ENCODE measurements at regions not wholly inside any gene's neighbourhood (a gene's known extent, or its start where the extent isn't known, plus 50 kb on each side); places are given as distances from the start of the nearest gene placed in this dataset.
A peak's percentile ranks its signal among the peaks of the same experiment; 100 is the strongest.

DNA sequence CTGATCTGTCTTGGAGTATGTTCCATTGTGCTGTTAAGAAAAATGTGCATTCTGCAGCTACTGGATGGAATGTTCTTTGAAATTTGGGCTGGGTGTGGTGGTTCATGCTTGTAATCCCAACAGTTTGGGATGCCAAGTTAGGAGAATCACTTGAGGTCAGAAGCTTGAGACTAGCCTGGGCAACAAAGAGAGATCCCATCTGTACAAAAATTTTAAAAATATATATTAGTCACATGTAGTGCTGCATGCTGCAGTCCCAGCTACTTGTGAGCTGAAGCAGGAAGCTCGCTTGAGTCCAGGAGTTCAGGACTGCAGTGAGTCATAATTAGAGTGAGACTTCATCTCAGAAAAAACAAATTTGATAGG lies 62.8 kb upstream of the PLSCR4 start:
- H3K4me3 ChIP-seq (ENCODE audit: low read depth, low read length) = no peak overlapping the region
- DNase-seq (ENCODE audit: low read depth) = peak; percentile 68

DNA sequence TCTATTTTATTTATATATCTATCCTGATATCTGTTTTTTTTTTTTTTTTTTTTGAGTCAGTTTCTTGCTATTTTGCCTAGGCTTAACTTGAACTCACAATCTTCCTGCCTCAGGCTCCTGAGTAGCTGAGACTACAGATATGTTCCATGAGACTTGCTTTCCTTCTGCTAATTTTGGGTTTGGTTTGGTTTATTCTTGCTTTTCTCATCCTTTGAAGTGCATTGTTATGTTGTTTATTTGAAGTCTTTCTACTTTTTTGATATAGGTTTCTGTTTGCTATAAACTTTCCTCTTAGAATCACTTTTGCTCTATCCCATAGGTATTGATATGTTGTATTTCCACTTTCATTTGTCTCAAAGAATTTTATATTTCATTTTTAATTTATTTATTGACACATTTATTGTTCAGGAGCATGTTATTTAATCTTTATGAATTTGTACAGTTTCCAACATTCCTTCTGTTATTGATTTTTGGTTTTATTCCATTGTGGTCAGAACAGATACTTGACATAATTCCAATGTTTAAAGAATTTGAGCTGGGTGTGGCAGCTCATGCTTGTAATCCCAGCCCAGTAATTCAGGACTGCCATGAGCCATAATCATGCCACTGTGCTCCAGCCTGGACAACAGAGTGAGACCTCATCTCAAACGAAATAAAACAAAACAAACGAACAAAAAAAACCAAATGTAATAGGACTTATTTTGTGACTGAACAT lies 62.3 kb upstream of the PLSCR4 start:
- H3K4me3 ChIP-seq (ENCODE audit: low read depth, low read length) = no peak overlapping the region
- DNase-seq (ENCODE audit: low read depth) = no peak

DNA sequence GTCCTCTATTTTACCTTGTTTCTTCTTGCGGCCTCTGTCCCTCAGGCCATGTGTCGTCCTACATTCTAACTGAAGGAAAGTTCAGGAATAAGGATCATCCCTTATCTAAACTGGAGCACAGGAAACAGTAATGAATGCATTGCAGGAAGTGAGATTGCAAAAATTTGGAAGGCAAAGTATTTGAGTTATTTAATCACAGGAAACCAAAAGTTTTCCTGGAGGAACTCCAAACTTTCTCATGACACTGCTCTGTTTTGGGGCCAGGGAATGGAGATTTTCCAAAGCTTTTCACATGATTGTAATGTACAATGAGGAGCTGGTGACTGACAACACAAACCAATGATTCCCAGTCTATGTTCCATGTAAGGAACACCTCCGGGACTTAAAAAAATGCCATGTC lies 57.8 kb upstream of the PLSCR4 start:
- DNase-seq (ENCODE audit: low read depth) = peak; percentile 58
- no peak overlapping the region for H3K4me3 ChIP-seq (ENCODE audit: low read depth, low read length)

DNA sequence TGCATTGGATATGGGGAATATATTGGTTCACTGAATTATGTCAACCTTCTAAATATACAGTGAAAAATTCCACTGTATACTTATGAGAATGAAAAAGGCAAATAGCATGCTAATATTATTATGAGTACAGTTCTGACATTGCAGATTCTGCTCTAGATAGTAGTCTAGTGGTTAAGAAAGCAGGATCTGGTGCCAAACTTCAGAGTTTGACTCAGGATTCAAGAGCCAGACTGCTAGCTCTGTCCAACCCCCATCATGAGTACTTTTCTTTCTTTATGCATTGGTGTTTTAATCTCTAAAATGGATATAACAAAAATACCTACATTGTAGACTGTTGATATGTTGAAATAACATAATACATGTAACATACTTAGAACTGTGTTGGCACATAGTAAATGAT lies 57.3 kb upstream of the PLSCR4 start:
- H3K4me3 ChIP-seq (ENCODE audit: low read depth, low read length) = no peak overlapping the region
- peak; percentile 47 for DNase-seq (ENCODE audit: low read depth)

DNA sequence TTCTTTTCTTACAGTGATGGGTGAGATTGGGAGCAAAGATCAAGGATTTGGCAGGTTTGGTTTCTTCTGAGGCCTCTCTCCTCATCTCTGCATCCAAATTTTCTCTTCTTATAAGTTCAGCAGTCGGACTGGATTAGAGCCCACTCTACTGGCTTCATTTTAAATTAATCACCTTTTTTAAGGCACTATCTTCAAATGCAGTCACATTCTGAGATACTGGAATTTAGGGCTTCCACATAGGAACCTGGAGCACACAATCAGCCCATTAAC lies 56.5 kb upstream of the PLSCR4 start:
- DNase-seq (ENCODE audit: low read depth) = no peak
- no peak overlapping the region for H3K4me3 ChIP-seq (ENCODE audit: low read depth, low read length)

DNA sequence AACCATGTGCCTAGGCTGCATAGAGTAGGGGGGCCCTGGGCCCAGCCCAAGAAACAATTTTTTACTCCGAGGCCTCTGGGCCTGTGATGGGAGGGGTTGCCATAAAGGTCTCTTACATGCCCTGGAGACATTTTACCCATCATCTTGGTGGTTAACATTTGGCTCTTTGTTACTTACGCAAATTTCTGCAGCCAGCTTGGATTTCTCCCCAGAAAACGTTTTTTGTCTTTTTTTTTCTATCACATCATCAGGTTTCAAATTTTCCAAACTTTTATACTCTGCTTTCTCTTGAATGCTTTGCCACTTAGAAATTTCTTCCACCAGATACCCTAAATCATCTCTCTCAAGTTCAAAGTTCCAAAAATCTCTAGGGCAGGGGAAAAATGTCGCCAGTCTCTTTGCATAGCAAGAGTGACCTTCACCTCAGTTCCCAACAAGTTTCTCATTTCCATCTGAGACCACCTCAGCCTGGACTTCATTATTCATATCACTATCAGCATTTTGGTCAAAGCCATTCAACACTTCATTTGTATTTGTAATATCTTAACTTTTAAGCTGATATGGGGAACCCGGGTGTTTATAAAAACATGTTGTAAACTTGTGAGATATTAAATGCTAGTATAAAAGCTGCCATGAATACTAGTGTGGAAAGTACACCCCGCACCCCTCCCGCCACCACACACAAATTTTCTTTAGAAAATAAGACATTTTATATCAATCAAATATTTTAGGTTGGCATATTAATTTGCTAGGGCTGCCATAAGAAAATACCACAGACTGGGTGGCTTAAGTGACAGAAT lies 56.0 kb upstream of the PLSCR4 start:
- no peak for DNase-seq (ENCODE audit: low read depth)
- H3K4me3 ChIP-seq (ENCODE audit: low read depth, low read length) = no peak overlapping the region

DNA sequence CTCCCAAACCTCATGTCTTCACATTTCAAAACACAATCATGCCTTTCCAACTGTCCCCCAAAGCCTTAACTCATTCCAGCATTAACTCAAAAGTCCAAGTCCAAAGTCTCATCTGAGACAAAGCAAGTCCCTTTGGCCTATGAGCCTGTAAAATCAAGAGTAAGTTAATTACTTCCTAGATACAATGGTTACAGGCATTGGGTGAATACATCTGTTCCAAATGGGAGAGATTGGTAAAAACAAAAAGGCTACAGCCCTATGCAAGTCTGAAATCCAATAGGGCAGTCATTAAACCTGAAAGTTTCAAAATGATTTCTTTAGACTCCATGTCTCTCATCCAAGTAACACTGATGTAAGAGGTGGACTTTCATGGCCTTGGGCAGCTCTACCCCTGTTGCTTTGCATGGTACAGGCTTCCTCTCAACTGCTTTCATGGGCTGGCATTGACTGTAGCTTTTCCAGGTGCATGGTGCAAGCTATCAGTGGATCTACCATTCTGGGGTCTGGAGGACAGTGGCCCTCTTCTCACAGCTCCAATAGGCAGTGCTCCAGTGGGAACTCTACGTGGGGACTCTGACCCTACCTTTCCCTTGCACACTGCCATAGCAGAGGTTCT lies 55.0 kb upstream of the PLSCR4 start:
- H3K4me3 ChIP-seq (ENCODE audit: low read depth, low read length) = no peak overlapping the region
- no peak for DNase-seq (ENCODE audit: low read depth)

DNA sequence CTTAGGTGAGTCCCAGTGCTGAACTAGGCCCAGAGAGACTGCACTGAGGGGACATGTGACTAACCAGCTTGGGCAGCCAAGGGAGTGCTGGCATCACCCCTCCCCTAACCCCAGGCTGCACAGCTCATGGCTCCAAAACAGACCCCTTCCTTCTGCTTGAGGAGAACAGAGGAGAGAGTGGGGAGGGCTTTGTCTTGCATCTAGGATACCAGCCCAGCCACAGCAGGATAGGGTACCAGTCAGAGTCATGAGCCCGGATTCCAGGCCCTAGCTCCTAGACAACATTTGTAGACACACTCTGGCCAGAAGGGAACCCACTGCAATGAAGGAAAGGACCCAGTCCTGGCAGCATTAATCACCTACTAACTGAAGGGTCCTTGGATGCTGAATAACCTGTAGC lies 49.9 kb upstream of the PLSCR4 start:
- DNase-seq (ENCODE audit: low read depth) = no peak
- no peak overlapping the region for H3K4me3 ChIP-seq (ENCODE audit: low read depth, low read length)
